ENCODE measurements at regions not wholly inside any gene's neighbourhood (a gene's known extent, or its start where the extent isn't known, plus 50 kb on each side); places are given as distances from the start of the nearest gene placed in this dataset.

- TF ChIP-seq PRDM15 (CRISPR knock-in tag; IDR thresholded peaks at IDR 0.05) (no peak), SUZ12 (IDR thresholded peaks at IDR 0.05; ENCODE audit: unreplicated experiment) (no peak), RB1 (IDR thresholded peaks at IDR 0.05; ENCODE audit: borderline replicate concordance) (no peak), POU2F2 (IDR thresholded peaks at IDR 0.05; ENCODE audit: borderline replicate concordance, low read depth, low read length) (no peak), EP300 (IDR thresholded peaks at IDR 0.05; ENCODE audit: borderline replicate concordance in 1 of 2, control insufficient read depth in 1 of 2, low read depth in 2 of 2, low read length in 2 of 2) (no peak), GATAD2B (conservative IDR thresholded peaks at IDR 0.05; ENCODE audit: low read depth) (no peak), SP1 (IDR thresholded peaks at IDR 0.05; ENCODE audit: low read depth, low read length) (no peak), GABPA (IDR thresholded peaks at IDR 0.05; ENCODE audit: low read depth) (no peak)
These were observed 507.2 kb downstream of the NFIB start (continued) for GRCh38 chr9:13806714-13807113.

GRCh38 chr9:13805546-13805945, 508.4 kb downstream of the NFIB start:
- in situ Hi-C loops (cut with MboI) = no loop called here
- WGBS (ENCODE audit: insufficient coverage, insufficient replicate concordance, low lambda C conversion rate, missing lambda C conversion rate) = 16% methylated on average over 5 of the region's 5 CpGs
- POLR2A ChIA-PET = no interaction called here

More at GRCh38 chr9:13805546-13805945, 508.4 kb downstream of the NFIB start:
- Histone ChIP-seq H2AFZ (ENCODE audit: control insufficient read depth, low read depth, low read length) (no peak overlapping the region), H3K27ac (ENCODE audit: control insufficient read depth, insufficient read depth) (no peak overlapping the region), H3K9ac (ENCODE audit: control insufficient read depth, insufficient read depth, low read length) (no peak overlapping the region), H3K27me3 (replicated peaks in 1 of 2; ENCODE audit: control insufficient read depth in 2 of 2, insufficient read depth in 2 of 2, low read length in 1 of 2) (no peaks in the 10 kb centered on the region), H3K4me2 (ENCODE audit: control insufficient read depth, insufficient read depth) (no peak overlapping the region), H3K36me3 (ENCODE audit: control insufficient read depth in 2 of 2, insufficient read depth in 2 of 2, low read length in 1 of 2) (no peaks in the 10 kb centered on the region), H3K9me3 (replicated peaks; ENCODE audit: control insufficient read depth, insufficient read depth, low read length) (no peaks in the 10 kb centered on the region), H3K79me2 (ENCODE audit: control insufficient read depth, insufficient read depth, low read length) (no peaks in the 10 kb centered on the region), H3K4me1 (ENCODE audit: control insufficient read depth, insufficient read depth, low read length) (no peaks in the 10 kb centered on the region), H4K20me1 (ENCODE audit: control insufficient read depth, insufficient read depth) (no peaks in the 10 kb centered on the region), H3K4me3 (no peak overlapping the region)
- intact Hi-C loops (cut with micrococcal nuclease; ENCODE audit: unreplicated experiment) = no loop called here
- RAD21 ChIA-PET (ENCODE audit: unreplicated experiment) = no interaction called here
- no peak for DNase-seq (ENCODE audit: low read depth, low spot score)
- no TSS peak for BruUV-seq (replicated peaks)
- ATAC-seq = no peak
- SMC1A ChIA-PET (ENCODE audit: uncharacterized antibody, unreplicated experiment) = no interaction called here
- FAIRE-seq = no peak
- CTCF ChIA-PET = no interaction called here
- TF ChIP-seq CBX3 (IDR thresholded peaks at IDR 0.05; ENCODE audit: borderline replicate concordance, low read depth) (no peak), HDAC6 (IDR thresholded peaks at IDR 0.05; ENCODE audit: unreplicated experiment) (no peak), NKRF (conservative IDR thresholded peaks at IDR 0.05) (no peak), HDAC2 (IDR thresholded peaks at IDR 0.05) (no peak), SPI1 (IDR thresholded peaks at IDR 0.05; ENCODE audit: borderline replicate concordance, insufficient read depth, low read depth, low read length) (no peak), MYB (IDR thresholded peaks at IDR 0.05; ENCODE audit: borderline replicate concordance, low read depth, low read length) (no peak), RFX5 (IDR thresholded peaks at IDR 0.05; ENCODE audit: low read depth, low read length) (no peak)
